ENCODE measurements at regions not wholly inside any gene's neighbourhood (a gene's known extent, or its start where the extent isn't known, plus 50 kb on each side); places are given as distances from the start of the nearest gene placed in this dataset.

GRCh38 chr4:106677213-106677612 lies 308.6 kb upstream of the GIMD1 start:
- DNase-seq (ENCODE audit: low read depth): no peak

- DNase-seq (ENCODE audit: low read depth): no peak
These were observed 307.8 kb upstream of the GIMD1 start for GRCh38 chr4:106676173-106676921.

GRCh38 chr4:106671716-106672115 lies 303.1 kb upstream of the GIMD1 start:
- no peak for DNase-seq (ENCODE audit: low read depth)

- DNase-seq (ENCODE audit: low read depth): no peak
These were observed 302.4 kb upstream of the GIMD1 start for GRCh38 chr4:106670976-106671375.

- no peak for DNase-seq (ENCODE audit: low read depth)
These were observed 290.8 kb upstream of the GIMD1 start for GRCh38 chr4:106659371-106659770.

- DNase-seq (ENCODE audit: low read depth): no peak
These were observed 283.5 kb upstream of the GIMD1 start for GRCh38 chr4:106652095-106652494.

GRCh38 chr4:106650701-106651100 lies 282.1 kb upstream of the GIMD1 start:
- DNase-seq (ENCODE audit: low read depth): no peak

- no peak for DNase-seq (ENCODE audit: low read depth)
These were observed 278.9 kb upstream of the GIMD1 start for GRCh38 chr4:106647451-106647850.

GRCh38 chr4:106629268-106629625 lies 260.7 kb upstream of the GIMD1 start:
- DNase-seq (ENCODE audit: low read depth): no peak

- DNase-seq (ENCODE audit: low read depth): no peak
These were observed 260.1 kb upstream of the GIMD1 start for GRCh38 chr4:106628586-106629267.

- no peak for DNase-seq (ENCODE audit: low read depth)
These were observed 258.5 kb upstream of the GIMD1 start for GRCh38 chr4:106627051-106627450.

GRCh38 chr4:106624671-106625070 lies 256.1 kb upstream of the GIMD1 start:
- no peak for DNase-seq (ENCODE audit: low read depth)

GRCh38 chr4:106618956-106619355 lies 250.4 kb upstream of the GIMD1 start:
- DNase-seq (ENCODE audit: low read depth): no peak

- no peak for DNase-seq (ENCODE audit: low read depth)
These were observed 247.4 kb upstream of the GIMD1 start for GRCh38 chr4:106615961-106616360.

GRCh38 chr4:106615410-106615945 lies 246.9 kb upstream of the GIMD1 start:
- DNase-seq (ENCODE audit: low read depth): no peak

GRCh38 chr4:106614441-106614840 lies 245.9 kb upstream of the GIMD1 start:
- DNase-seq (ENCODE audit: low read depth): no peak

GRCh38 chr4:106609917-106610316 lies 241.3 kb upstream of the GIMD1 start:
- no peak for DNase-seq (ENCODE audit: low read depth)

- no peak for DNase-seq (ENCODE audit: low read depth)
These were observed 239.0 kb upstream of the GIMD1 start for GRCh38 chr4:106607558-106607957.

GRCh38 chr4:106604319-106605051 lies 235.9 kb upstream of the GIMD1 start:
- DNase-seq (ENCODE audit: low read depth): no peak

GRCh38 chr4:106603471-106603870 lies 234.9 kb upstream of the GIMD1 start:
- no peak for DNase-seq (ENCODE audit: low read depth)

- DNase-seq (ENCODE audit: low read depth): no peak
These were observed 234.1 kb upstream of the GIMD1 start for GRCh38 chr4:106602711-106603110.

- DNase-seq (ENCODE audit: low read depth): no peak
These were observed 232.9 kb upstream of the GIMD1 start for GRCh38 chr4:106601519-106601918.

GRCh38 chr4:106595906-106596305 lies 227.3 kb upstream of the GIMD1 start:
- no peak for DNase-seq (ENCODE audit: low read depth)

Data from activated T-cell treated with anti-CD3 and anti-CD28 coated beads for 48 hours (primary cell).